NCI-H526 treated with DMSO at 0.1 percent for 48 hours (cell line): ENCODE measurements at regions not wholly inside any gene's neighbourhood (a gene's known extent, or its start where the extent isn't known, plus 50 kb on each side); places are given as distances from the start of the nearest gene placed in this dataset.
"Not testable (repeated sequence)": the region's sequence is repeated elsewhere in the genome, so short reads cannot be mapped to it uniquely, and the experiment has no call there.

Experiments used
- DNase-seq: peaks from one replicate; lab custom pipeline; 2025; lab: John Stamatoyannopoulos, UW

GRCh38 chr2:87198422-87198821, 176.8 kb upstream of the PLGLB1 start:
- DNase-seq, result not testable (repeated sequence)

- not testable (repeated sequence) for DNase-seq
Observed at GRCh38 chr2:87199228-87199627, 177.6 kb upstream of the PLGLB1 start.

- DNase-seq, result not testable (repeated sequence)
Observed at GRCh38 chr2:87204569-87205147, 183.0 kb upstream of the PLGLB1 start.

- DNase-seq, result not testable (repeated sequence)
Observed at GRCh38 chr2:87212938-87213337, 191.3 kb upstream of the PLGLB1 start.

- not testable (repeated sequence) for DNase-seq
Observed at GRCh38 chr2:87217005-87217404, 195.4 kb upstream of the PLGLB1 start.

GRCh38 chr2:87217741-87218410, 196.2 kb upstream of the PLGLB1 start:
- DNase-seq, result not testable (repeated sequence)

- not testable (repeated sequence) for DNase-seq
Observed at GRCh38 chr2:87220651-87221050, 199.0 kb upstream of the PLGLB1 start.

- DNase-seq, result not testable (repeated sequence)
Observed at GRCh38 chr2:87222131-87222530, 200.5 kb upstream of the PLGLB1 start.

GRCh38 chr2:87223873-87224272, 202.2 kb upstream of the PLGLB1 start:
- not testable (repeated sequence) for DNase-seq

GRCh38 chr2:87229091-87229689, 207.5 kb upstream of the PLGLB1 start:
- not testable (repeated sequence) for DNase-seq

GRCh38 chr2:87229964-87230363, 208.3 kb upstream of the PLGLB1 start:
- not testable (repeated sequence) for DNase-seq

GRCh38 chr2:87235333-87235981, 213.8 kb upstream of the PLGLB1 start:
- DNase-seq, result not testable (repeated sequence)

GRCh38 chr2:87237570-87238336, 216.1 kb upstream of the PLGLB1 start:
- not testable (repeated sequence) for DNase-seq

GRCh38 chr2:87239558-87240215, 218.0 kb upstream of the PLGLB1 start:
- not testable (repeated sequence) for DNase-seq

GRCh38 chr2:87246066-87246717, 224.5 kb upstream of the PLGLB1 start:
- DNase-seq, result not testable (repeated sequence)

- DNase-seq, result not testable (repeated sequence)
Observed at GRCh38 chr2:87252046-87252445, 230.4 kb upstream of the PLGLB1 start.

- DNase-seq, result not testable (repeated sequence)
Observed at GRCh38 chr2:87254562-87254961, 232.9 kb upstream of the PLGLB1 start.

GRCh38 chr2:87255410-87255809, 233.8 kb upstream of the PLGLB1 start:
- DNase-seq, result not testable (repeated sequence)

GRCh38 chr2:87258887-87259286, 237.2 kb upstream of the PLGLB1 start:
- DNase-seq, result not testable (repeated sequence)

GRCh38 chr2:87262184-87262702, 240.6 kb upstream of the PLGLB1 start:
- not testable (repeated sequence) for DNase-seq
